Neural crest cell (in vitro differentiated cells): ENCODE measurements at regions not wholly inside any gene's neighbourhood (a gene's known extent, or its start where the extent isn't known, plus 50 kb on each side); places are given as distances from the start of the nearest gene placed in this dataset.

ENCODE experiments used
- DNase-seq: peaks from one replicate; pipeline ENCODE4 v3.0.0; 2021; ENCODE audit warnings: low read depth, mixed read lengths, low spot score
- H3K27ac Mint-ChIP-seq: one replicate; pipeline ENCODE4 v1.8.0; 2021; ENCODE audit warnings: mild to moderate bottlenecking, mixed read lengths; ENCODE audit not compliant: unreplicated experiment
- H3K27me3 Mint-ChIP-seq: 2 replicates; pipeline ENCODE4 v1.8.0; 2021; ENCODE audit warnings: low read depth, mild to moderate bottlenecking, mixed read lengths
- H3K36me3 Mint-ChIP-seq: 2 replicates; pipeline ENCODE4 v1.8.0; 2021; ENCODE audit warnings: low read depth, mild to moderate bottlenecking, mixed read lengths
- H3K4me1 Mint-ChIP-seq: 2 replicates; pipeline ENCODE4 v1.8.0; 2021; ENCODE audit warnings: mixed read lengths
- H3K4me3 Mint-ChIP-seq: one replicate; pipeline ENCODE4 v1.8.0; 2021; ENCODE audit warnings: mild to moderate bottlenecking, mixed read lengths
- H3K9me3 Mint-ChIP-seq: 2 replicates; pipeline ENCODE4 v1.8.0; 2021; ENCODE audit warnings: mixed read lengths
- CTCF ChIP-seq: fragments of 200-600 bp; sonication (generic); conservative IDR thresholded peaks from 2 replicates; pipeline ENCODE4 v1.5.0; 2021; ENCODE audit warnings: antibody characterized with exemption, mild to moderate bottlenecking

GRCh38 chr13:105655046-105655445 is 880.4 kb downstream of the EFNB2 start:
- no peaks in the 10 kb centered on the region for H3K27me3 Mint-ChIP-seq
- peaks cover 28% of the 10 kb centered on the region for H3K4me1 Mint-ChIP-seq
- TF ChIP-seq CTCF: no peak

GRCh38 chr13:105643966-105644365 is 891.5 kb downstream of the EFNB2 start:
- DNase-seq: no peak
- Mint-ChIP-seq H3K27ac (peak overlapping the region; percentile 70), H3K36me3 (peaks cover 13% of the 10 kb centered on the region), H3K9me3 (peaks cover 11% of the 10 kb centered on the region), H3K4me1 (peaks cover 20% of the 10 kb centered on the region), H3K4me3 (no peak overlapping the region), H3K27me3 (no peaks in the 10 kb centered on the region)
- TF ChIP-seq CTCF: no peak

More at GRCh38 chr13:105655046-105655445, 880.4 kb downstream of the EFNB2 start:
- no peak overlapping the region for H3K4me3 Mint-ChIP-seq
- peaks cover 6% of the 10 kb centered on the region for H3K9me3 Mint-ChIP-seq
- H3K36me3 Mint-ChIP-seq: peaks cover 8% of the 10 kb centered on the region
- DNase-seq: no peak
- H3K27ac Mint-ChIP-seq: no peak overlapping the region

GRCh38 chr13:105642511-105642958 is 892.9 kb downstream of the EFNB2 start:
- Mint-ChIP-seq H3K9me3 (peaks cover 3% of the 10 kb centered on the region), H3K27ac (no peak overlapping the region), H3K36me3 (peaks cover 2% of the 10 kb centered on the region), H3K27me3 (no peaks in the 10 kb centered on the region), H3K4me3 (no peak overlapping the region), H3K4me1 (peaks cover 15% of the 10 kb centered on the region)
- TF ChIP-seq CTCF: no peak
- DNase-seq: no peak

- Mint-ChIP-seq H3K36me3 (no peaks in the 10 kb centered on the region), H3K27me3 (no peaks in the 10 kb centered on the region), H3K4me1 (peaks cover 15% of the 10 kb centered on the region), H3K9me3 (no peaks in the 10 kb centered on the region), H3K27ac (no peak overlapping the region), H3K4me3 (no peak overlapping the region)
- TF ChIP-seq CTCF: no peak
- DNase-seq: no peak
These were observed 894.3 kb downstream of the EFNB2 start for GRCh38 chr13:105641121-105641520.

GRCh38 chr13:105638426-105638825 is 897.0 kb downstream of the EFNB2 start:
- H3K27ac Mint-ChIP-seq: no peak overlapping the region
- no peak overlapping the region for H3K4me3 Mint-ChIP-seq
- TF ChIP-seq CTCF: no peak
- peaks cover 4% of the 10 kb centered on the region for H3K4me1 Mint-ChIP-seq
- no peaks in the 10 kb centered on the region for H3K27me3 Mint-ChIP-seq
- H3K36me3 Mint-ChIP-seq: no peaks in the 10 kb centered on the region
- DNase-seq: no peak
- H3K9me3 Mint-ChIP-seq: peaks cover 2% of the 10 kb centered on the region

GRCh38 chr13:105634059-105634458 is 901.4 kb downstream of the EFNB2 start:
- peaks cover 2% of the 10 kb centered on the region for H3K9me3 Mint-ChIP-seq
- DNase-seq: no peak
- TF ChIP-seq CTCF: no peak
- no peaks in the 10 kb centered on the region for H3K36me3 Mint-ChIP-seq
- no peaks in the 10 kb centered on the region for H3K4me1 Mint-ChIP-seq
- H3K27ac Mint-ChIP-seq: no peak overlapping the region
- no peak overlapping the region for H3K4me3 Mint-ChIP-seq
- no peaks in the 10 kb centered on the region for H3K27me3 Mint-ChIP-seq
